B cell (primary cell): ENCODE measurements at regions not wholly inside any gene's neighbourhood (a gene's known extent, or its start where the extent isn't known, plus 50 kb on each side); places are given as distances from the start of the nearest gene placed in this dataset.

ENCODE experiments used
- ATAC-seq: fragments of 200-7000 bp; cut with Tn5 transposase; one replicate; pipeline ENCODE4 v1.10.0; 2021; ENCODE audit warnings: low read depth, mild to moderate bottlenecking, moderate number of reproducible peaks, moderate library complexity
- CTCF ChIA-PET: fragments of 350-600 bp; sonication (Branson Sonifier 250); formaldehyde crosslinking; loops from one replicate; lab custom pipeline; 2021; ENCODE audit warnings: antibody characterized with exemption, inconsistent platforms; lab: Charles Lee
- POLR2A ChIA-PET: fragments of 350-600 bp; sonication (Branson Sonifier 250); formaldehyde crosslinking; loops from one replicate; lab custom pipeline; 2021; ENCODE audit warnings: antibody characterized with exemption; lab: Charles Lee
- DNase-seq: peaks from one replicate; pipeline ENCODE4 v3.0.0; 2013
- H2AFZ ChIP-seq: 2 replicates; pipeline ENCODE4 v1.6.1; 2012; ENCODE audit warnings: mild to moderate bottlenecking, low read depth, low read length; ENCODE audit not compliant: insufficient read depth, poor library complexity, severe bottlenecking
- H3K27ac ChIP-seq, 2 donors: 1 replicate in 1 of 2; 2 replicates in 1 of 2; pipeline ENCODE4 v1.5.1; 2012 to 2013; ENCODE audit warnings: low read length in 2 of 2, mild to moderate bottlenecking in 2 of 2, moderate library complexity in 1 of 2
- H3K27me3 ChIP-seq, 4 experiments: fragments of 200-600 bp in 1 of 4; sonication (generic) in 1 of 4; replicated peaks in 1 of 4; 1 replicate in 2 of 4; 2 replicates in 2 of 4; pipeline versions ENCODE4 v1.6.1 to v1.7.0; 2013 to 2016; ENCODE audit warnings: low read length in 3 of 4, mild to moderate bottlenecking in 2 of 4, mixed read lengths in 1 of 4, moderate library complexity in 1 of 4; ENCODE audit not compliant: insufficient read depth in 4 of 4, control insufficient read depth in 3 of 4; ENCODE audit errors: control extremely low read depth in 1 of 4
- H3K36me3 ChIP-seq, 2 experiments: replicated peaks in 1 of 2; 1 replicate in 1 of 2; 2 replicates in 1 of 2; pipeline versions ENCODE4 v1.6.1 to v1.7.1; 2013; ENCODE audit warnings: low read length in 1 of 2; ENCODE audit not compliant: insufficient read depth in 2 of 2, control insufficient read depth in 1 of 2; ENCODE audit errors: control extremely low read depth in 1 of 2, extremely low read depth in 1 of 2
- H3K4me1 ChIP-seq, 2 donors: fragments of 200-600 bp in 1 of 2; sonication (generic) in 1 of 2; 1 replicate in 1 of 2; 2 replicates in 1 of 2; pipeline versions ENCODE4 v1.5.1 to v1.6.1; 2013 to 2017; ENCODE audit warnings: low read length in 2 of 2; ENCODE audit not compliant: control insufficient read depth in 2 of 2, insufficient read depth in 2 of 2
- H3K4me2 ChIP-seq: replicated peaks from 2 replicates; pipeline ENCODE3; 2012; ENCODE audit warnings: mild to moderate bottlenecking, low read depth, low read length; ENCODE audit not compliant: poor library complexity, severe bottlenecking
- H3K4me3 ChIP-seq, 5 experiments: fragments of 200-600 bp in 1 of 5; sonication (generic) in 1 of 5; 1 replicate in 3 of 5; 2 replicates in 2 of 5; pipeline versions ENCODE4 v1.5.1 to v1.7.0; 2011 to 2016; ENCODE audit warnings: low read length in 4 of 5, mild to moderate bottlenecking in 4 of 5, low read depth in 2 of 5, control low read depth in 1 of 5, moderate library complexity in 1 of 5; ENCODE audit not compliant: insufficient read depth in 1 of 5; ENCODE audit errors: control extremely low read depth in 1 of 5, extremely low read depth in 1 of 5
- H3K79me2 ChIP-seq: fragments of 200-600 bp; sonication (generic); one replicate; pipeline ENCODE4 v1.6.0; 2016; ENCODE audit warnings: low read length; ENCODE audit not compliant: control insufficient read depth, insufficient read depth
- H3K9ac ChIP-seq: fragments of 200-600 bp; sonication (generic); 2 replicates; pipeline ENCODE4 v1.6.1; 2017; ENCODE audit warnings: mild to moderate bottlenecking, low read length, moderate library complexity
- H3K9me3 ChIP-seq, 3 donors: one replicate each; pipeline versions ENCODE4 v1.6.1 to v1.7.1; 2013; ENCODE audit warnings: low read length in 2 of 3; ENCODE audit not compliant: control insufficient read depth in 2 of 3, insufficient read depth in 1 of 3; ENCODE audit errors: control extremely low read depth in 1 of 3
- H4K20me1 ChIP-seq: 2 replicates; pipeline ENCODE4 v1.6.0; 2012; ENCODE audit warnings: mild to moderate bottlenecking, low read length; ENCODE audit not compliant: insufficient read depth, control insufficient read depth, poor library complexity, severe bottlenecking
- H3K27ac Mint-ChIP-seq: one replicate; pipeline ENCODE4 v1.8.0; 2021; ENCODE audit warnings: mixed read lengths
- H3K27me3 Mint-ChIP-seq: one replicate; pipeline ENCODE4 v1.8.0; 2021; ENCODE audit warnings: mixed read lengths
- H3K4me1 Mint-ChIP-seq: one replicate; pipeline ENCODE4 v1.8.0; 2021; ENCODE audit warnings: mixed read lengths
- H3K4me3 Mint-ChIP-seq: one replicate; pipeline ENCODE4 v1.8.0; 2021; ENCODE audit warnings: mixed read lengths
- H3K9me3 Mint-ChIP-seq: one replicate; pipeline ENCODE4 v1.8.0; 2022; ENCODE audit warnings: mixed read lengths; ENCODE audit not compliant: insufficient read depth
- EZH2 ChIP-seq: IDR thresholded peaks from 2 replicates; pipeline ENCODE4 v1.6.1; 2012; ENCODE audit warnings: borderline replicate concordance, low read depth, mild to moderate bottlenecking, moderate library complexity, low read length; ENCODE audit not compliant: insufficient read depth, poor library complexity, severe bottlenecking
- WGBS: methylation state at CpG from one replicate; pipeline ENCODE4 v1.1.5; 2013; ENCODE audit warnings: missing lambda C conversion rate; ENCODE audit not compliant: insufficient coverage; 5-methylcytosine and 5-hydroxymethylcytosine counted together
- intact Hi-C: fragments of 100-400 bp; cut with micrococcal nuclease; formaldehyde crosslinking; loops from one replicate; pipeline ENCODE4 v1.10.0; 2022
- TF ChIP-seq, protein P1 (sequence below): fragments of 200-600 bp; IDR thresholded peaks from one replicate; pipeline ENCODE4 v1.8.0; 2022; ENCODE audit warnings: antibody characterized with exemption, mild to moderate bottlenecking

DNA sequence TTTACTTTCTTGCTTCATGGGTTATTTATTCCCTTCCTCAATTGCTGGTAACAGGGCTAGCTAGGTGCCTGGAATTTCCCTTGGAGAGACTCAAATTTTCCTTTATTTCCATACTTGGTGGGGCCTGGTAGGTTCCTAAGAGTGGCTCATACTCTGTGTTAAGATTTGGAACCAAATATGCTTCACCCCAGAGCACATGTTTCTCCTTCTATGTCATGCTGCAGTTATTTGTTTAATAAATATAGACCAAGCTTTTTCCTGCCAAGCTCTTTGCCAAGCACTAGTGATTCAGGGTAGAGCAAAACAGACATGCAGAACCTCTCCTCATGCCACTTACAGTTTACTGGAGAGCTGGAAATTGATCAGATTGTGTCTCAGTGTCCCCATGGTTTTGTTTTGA, 290.3 kb upstream of the SGCD start:
- CTCF ChIA-PET: no interaction called here
- no peak for DNase-seq
- Histone ChIP-seq H3K4me2 (no peak overlapping the region), H3K4me3 (no peak overlapping the region), H3K9me3 (no peaks in the 10 kb centered on the region), H3K4me1 (no peaks in the 10 kb centered on the region), H3K9ac (no peak overlapping the region), H3K27ac (no peak overlapping the region), H4K20me1 (no peaks in the 10 kb centered on the region), H2AFZ (no peak overlapping the region), H3K79me2 (no peaks in the 10 kb centered on the region), H3K36me3 (no peaks in the 10 kb centered on the region), H3K27me3 (no peaks in the 10 kb centered on the region)
- Mint-ChIP-seq H3K27ac (no peak overlapping the region), H3K4me3 (no peak overlapping the region), H3K9me3 (no peaks in the 10 kb centered on the region), H3K4me1 (no peaks in the 10 kb centered on the region), H3K27me3 (no peaks in the 10 kb centered on the region)
- TF ChIP-seq, protein P1, sequence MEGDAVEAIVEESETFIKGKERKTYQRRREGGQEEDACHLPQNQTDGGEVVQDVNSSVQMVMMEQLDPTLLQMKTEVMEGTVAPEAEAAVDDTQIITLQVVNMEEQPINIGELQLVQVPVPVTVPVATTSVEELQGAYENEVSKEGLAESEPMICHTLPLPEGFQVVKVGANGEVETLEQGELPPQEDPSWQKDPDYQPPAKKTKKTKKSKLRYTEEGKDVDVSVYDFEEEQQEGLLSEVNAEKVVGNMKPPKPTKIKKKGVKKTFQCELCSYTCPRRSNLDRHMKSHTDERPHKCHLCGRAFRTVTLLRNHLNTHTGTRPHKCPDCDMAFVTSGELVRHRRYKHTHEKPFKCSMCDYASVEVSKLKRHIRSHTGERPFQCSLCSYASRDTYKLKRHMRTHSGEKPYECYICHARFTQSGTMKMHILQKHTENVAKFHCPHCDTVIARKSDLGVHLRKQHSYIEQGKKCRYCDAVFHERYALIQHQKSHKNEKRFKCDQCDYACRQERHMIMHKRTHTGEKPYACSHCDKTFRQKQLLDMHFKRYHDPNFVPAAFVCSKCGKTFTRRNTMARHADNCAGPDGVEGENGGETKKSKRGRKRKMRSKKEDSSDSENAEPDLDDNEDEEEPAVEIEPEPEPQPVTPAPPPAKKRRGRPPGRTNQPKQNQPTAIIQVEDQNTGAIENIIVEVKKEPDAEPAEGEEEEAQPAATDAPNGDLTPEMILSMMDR: no peak
- TF ChIP-seq EZH2: no peak
- no peak for ATAC-seq
- intact Hi-C loops: no loop called here
- POLR2A ChIA-PET: no interaction called here

- Mint-ChIP-seq H3K27me3 (no peaks in the 10 kb centered on the region), H3K9me3 (no peaks in the 10 kb centered on the region), H3K27ac (no peak overlapping the region), H3K4me3 (no peak overlapping the region), H3K4me1 (no peaks in the 10 kb centered on the region)
- no peak overlapping the region for H3K9ac ChIP-seq
- no peak overlapping the region for H3K4me3 ChIP-seq
- no peaks in the 10 kb centered on the region for H4K20me1 ChIP-seq
- no CpG with 5 or more reads among the region's 2 CpGs for WGBS
- no peaks in the 10 kb centered on the region for H3K9me3 ChIP-seq
- ATAC-seq (no peak), DNase-seq (no peak)
- H3K27ac ChIP-seq: no peak overlapping the region
- H3K4me2 ChIP-seq: no peak overlapping the region
- H3K79me2 ChIP-seq: no peaks in the 10 kb centered on the region
- no peak overlapping the region for H2AFZ ChIP-seq
- ChIA-PET POLR2A (no interaction called here), CTCF (no interaction called here)
- H3K36me3 ChIP-seq: no peaks in the 10 kb centered on the region
- intact Hi-C loops: no loop called here
- no peak for TF ChIP-seq EZH2
- TF ChIP-seq, protein P1: no peak
- no peaks in the 10 kb centered on the region for H3K27me3 ChIP-seq
- H3K4me1 ChIP-seq: no peaks in the 10 kb centered on the region
Observed at GRCh38 chr5:156037151-156037909, 289.6 kb upstream of the SGCD start.
